HG03135 (cell line): ENCODE measurements at regions not wholly inside any gene's neighbourhood (a gene's known extent, or its start where the extent isn't known, plus 50 kb on each side); places are given as distances from the start of the nearest gene placed in this dataset.

Experiments used
- ATAC-seq: cut with Tn5 transposase; IDR thresholded peaks from one replicate; pipeline ENCODE4 v1.9.1; 2021; ENCODE audit warnings: mild to moderate bottlenecking, moderate library complexity; ENCODE audit not compliant: unreplicated experiment

- no peak for ATAC-seq
Observed at GRCh38 chr18:42683094-42683493, 432.4 kb downstream of the RIT2 start.

DNA sequence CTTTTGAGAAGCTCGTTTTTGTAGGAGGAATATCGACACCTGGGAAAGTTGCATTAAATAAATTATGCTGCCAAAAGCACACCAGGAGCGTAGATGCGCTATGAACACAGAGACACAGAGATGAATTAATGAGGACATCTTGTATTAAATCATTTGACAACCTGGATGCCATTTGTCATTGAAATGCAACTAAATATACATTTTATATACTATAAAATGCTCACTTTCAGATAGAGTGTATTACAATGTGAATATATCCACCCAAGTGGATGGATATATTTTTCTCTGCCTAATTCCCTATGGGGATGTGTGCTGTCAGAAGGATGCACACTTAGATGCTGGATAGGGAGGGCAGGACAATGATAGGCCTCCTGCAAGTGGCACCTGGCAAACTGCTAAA, 426.2 kb downstream of the RIT2 start:
- ATAC-seq = no peak
